Spleen (tissue), 7 donors: ENCODE measurements at regions not wholly inside any gene's neighbourhood (a gene's known extent, or its start where the extent isn't known, plus 50 kb on each side); places are given as distances from the start of the nearest gene placed in this dataset.

Experiments used
- CTCF ChIP-seq, 11 experiments: fragments of 200-600 bp in 7 of 11; fragments of 450-650 bp in 4 of 11; sonication (generic) in 4 of 11; IDR thresholded peaks in 8 of 11; conservative IDR thresholded peaks in 3 of 11; 1 replicate in 7 of 11; 2 replicates in 4 of 11; pipeline versions ENCODE4 v1.4.0 to v1.8.0; 2016 to 2021; ENCODE audit warnings: antibody characterized with exemption in 11 of 11, inconsistent platforms in 4 of 11, mild to moderate bottlenecking in 1 of 11
- POLR2A ChIP-seq, 3 donors: fragments of 450-650 bp; IDR thresholded peaks; one replicate each; pipeline ENCODE4 v1.5.1; 2017; ENCODE audit warnings: antibody characterized with exemption in 3 of 3, mild to moderate bottlenecking in 1 of 3
- POLR2AphosphoS5 ChIP-seq, 3 donors: sonication (generic); formaldehyde crosslinking; IDR thresholded peaks; one replicate each; pipeline ENCODE4 v1.5.1; 2017; ENCODE audit warnings: antibody characterized with exemption in 3 of 3
- donor health status: DM: no; HTN: no; CAD: no; lungs with moderate emphysema.
- donor health status: DM: no; HTN: no; CAD: no.
- donor health status: DM: no; HTN: no; CAD: no.

GRCh38 chr2:120405759-120406099, 59.8 kb downstream of the INHBB start:
- no peak for TF ChIP-seq POLR2A (IDR thresholded peaks at IDR 0.05)
- TF ChIP-seq CTCF (IDR thresholded peaks at IDR 0.05 in 8 of 11, conservative IDR thresholded peaks at IDR 0.05 in 3 of 11) = no peak
- no peak for TF ChIP-seq POLR2AphosphoS5 (IDR thresholded peaks at IDR 0.05)
